ENCODE measurements at regions not wholly inside any gene's neighbourhood (a gene's known extent, or its start where the extent isn't known, plus 50 kb on each side); places are given as distances from the start of the nearest gene placed in this dataset.

GRCh38 chr6:166678426-166678825, 51.4 kb upstream of the RPS6KA2 start:
- no peak for FAIRE-seq
- TF ChIP-seq CTCF (IDR thresholded peaks at IDR 0.05; ENCODE audit: insufficient read depth, missing control alignments): no peak
- no peak for DNase-seq (ENCODE audit: insufficient read length, low spot score)

- no peak for FAIRE-seq
- TF ChIP-seq CTCF (IDR thresholded peaks at IDR 0.05; ENCODE audit: insufficient read depth, missing control alignments): no peak
- no peak for DNase-seq (ENCODE audit: insufficient read length, low spot score)
These were observed 50.9 kb upstream of the RPS6KA2 start for GRCh38 chr6:166677941-166678340.
